ENCODE measurements at regions not wholly inside any gene's neighbourhood (a gene's known extent, or its start where the extent isn't known, plus 50 kb on each side); places are given as distances from the start of the nearest gene placed in this dataset.

DNA sequence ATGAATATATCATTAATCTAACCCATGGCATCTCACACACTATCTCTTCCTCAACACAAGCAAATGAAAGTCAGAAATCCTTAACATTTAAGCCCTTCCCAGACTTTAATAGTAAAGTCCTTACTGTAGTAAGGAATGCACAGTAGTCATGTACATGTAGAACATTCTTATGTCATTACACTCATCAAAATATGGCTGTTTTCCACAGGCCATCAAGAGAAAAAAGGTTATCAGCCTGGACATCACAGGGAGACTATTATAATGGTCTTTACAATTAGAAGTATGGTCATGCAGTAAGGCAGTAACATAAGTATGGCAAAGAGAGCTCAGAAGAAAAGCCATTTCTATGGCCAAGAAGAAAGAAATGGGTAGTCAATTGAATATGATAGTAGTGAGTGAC is 121.2 kb downstream of the SLC6A15 start (continued):
- TF ChIP-seq, protein P1, sequence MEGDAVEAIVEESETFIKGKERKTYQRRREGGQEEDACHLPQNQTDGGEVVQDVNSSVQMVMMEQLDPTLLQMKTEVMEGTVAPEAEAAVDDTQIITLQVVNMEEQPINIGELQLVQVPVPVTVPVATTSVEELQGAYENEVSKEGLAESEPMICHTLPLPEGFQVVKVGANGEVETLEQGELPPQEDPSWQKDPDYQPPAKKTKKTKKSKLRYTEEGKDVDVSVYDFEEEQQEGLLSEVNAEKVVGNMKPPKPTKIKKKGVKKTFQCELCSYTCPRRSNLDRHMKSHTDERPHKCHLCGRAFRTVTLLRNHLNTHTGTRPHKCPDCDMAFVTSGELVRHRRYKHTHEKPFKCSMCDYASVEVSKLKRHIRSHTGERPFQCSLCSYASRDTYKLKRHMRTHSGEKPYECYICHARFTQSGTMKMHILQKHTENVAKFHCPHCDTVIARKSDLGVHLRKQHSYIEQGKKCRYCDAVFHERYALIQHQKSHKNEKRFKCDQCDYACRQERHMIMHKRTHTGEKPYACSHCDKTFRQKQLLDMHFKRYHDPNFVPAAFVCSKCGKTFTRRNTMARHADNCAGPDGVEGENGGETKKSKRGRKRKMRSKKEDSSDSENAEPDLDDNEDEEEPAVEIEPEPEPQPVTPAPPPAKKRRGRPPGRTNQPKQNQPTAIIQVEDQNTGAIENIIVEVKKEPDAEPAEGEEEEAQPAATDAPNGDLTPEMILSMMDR (IDR thresholded peaks at IDR 0.05; ENCODE audit: low read depth, low read length, missing input control), result no peak
- TF ChIP-seq EGR1 (IDR thresholded peaks at IDR 0.05; ENCODE audit: low read depth in 2 of 2), result no peak
- no peak for TF ChIP-seq JUND (IDR thresholded peaks at IDR 0.05)

DNA sequence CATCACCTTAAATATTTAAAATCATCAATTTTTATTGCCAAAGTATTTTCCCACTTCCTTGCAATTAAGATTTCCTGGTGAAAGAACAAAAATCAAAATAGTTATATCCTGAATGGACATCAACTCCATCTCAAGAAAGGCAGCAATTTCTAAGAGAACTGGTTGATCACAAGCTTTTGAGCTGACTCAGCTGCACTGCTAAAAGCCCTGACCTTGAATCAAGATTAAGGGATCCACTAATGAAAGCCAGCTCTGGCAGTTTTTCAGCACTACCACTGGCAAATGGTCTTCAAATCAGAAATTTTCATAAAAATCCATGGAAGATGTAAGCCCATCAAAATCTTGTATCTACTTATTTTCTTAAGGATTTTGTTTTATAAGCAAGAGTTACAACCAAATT is 123.4 kb downstream of the SLC6A15 start:
- H3K4me1 ChIP-seq (ENCODE audit: control insufficient read depth in 4 of 4, insufficient read depth in 4 of 4, low read length in 3 of 4), result no peaks in the 10 kb centered on the region
- H3K27ac ChIP-seq (ENCODE audit: low read depth in 1 of 2, low read length in 2 of 2), result no peak overlapping the region
- H3K9ac ChIP-seq (ENCODE audit: low read depth in 1 of 2, low read length in 2 of 2), result no peak overlapping the region
- H3K4me3 ChIP-seq (ENCODE audit: low read depth in 1 of 3, low read length in 3 of 3), result no peak overlapping the region
- no peaks in the 10 kb centered on the region for H3K9me3 ChIP-seq (ENCODE audit: control insufficient read depth in 4 of 4, low read length in 3 of 4)
- no peak for DNase-seq (ENCODE audit: low spot score)
- no peaks in the 10 kb centered on the region for H3K27me3 ChIP-seq (ENCODE audit: control insufficient read depth in 4 of 4, insufficient read depth in 4 of 4, low read length in 3 of 4)
- TF ChIP-seq, protein P2, sequence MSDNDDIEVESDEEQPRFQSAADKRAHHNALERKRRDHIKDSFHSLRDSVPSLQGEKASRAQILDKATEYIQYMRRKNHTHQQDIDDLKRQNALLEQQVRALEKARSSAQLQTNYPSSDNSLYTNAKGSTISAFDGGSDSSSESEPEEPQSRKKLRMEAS (IDR thresholded peaks at IDR 0.05), result no peak
- TF ChIP-seq NR2F2 (IDR thresholded peaks at IDR 0.05) (no peak), RAD21 (IDR thresholded peaks at IDR 0.05) (no peak), HNF4G (IDR thresholded peaks at IDR 0.05) (no peak), FOXA2 (IDR thresholded peaks at IDR 0.05) (no peak), HNF4A (conservative IDR thresholded peaks at IDR 0.05) (no peak), JUND (IDR thresholded peaks at IDR 0.05) (no peak), YY1 (IDR thresholded peaks at IDR 0.05) (no peak), RXRA (IDR thresholded peaks at IDR 0.05) (no peak), SP1 (IDR thresholded peaks at IDR 0.05) (no peak), TAF1 (conservative IDR thresholded peaks at IDR 0.05) (no peak), EGR1 (IDR thresholded peaks at IDR 0.05; ENCODE audit: low read depth in 2 of 2) (no peak)
- TF ChIP-seq, protein P3, sequence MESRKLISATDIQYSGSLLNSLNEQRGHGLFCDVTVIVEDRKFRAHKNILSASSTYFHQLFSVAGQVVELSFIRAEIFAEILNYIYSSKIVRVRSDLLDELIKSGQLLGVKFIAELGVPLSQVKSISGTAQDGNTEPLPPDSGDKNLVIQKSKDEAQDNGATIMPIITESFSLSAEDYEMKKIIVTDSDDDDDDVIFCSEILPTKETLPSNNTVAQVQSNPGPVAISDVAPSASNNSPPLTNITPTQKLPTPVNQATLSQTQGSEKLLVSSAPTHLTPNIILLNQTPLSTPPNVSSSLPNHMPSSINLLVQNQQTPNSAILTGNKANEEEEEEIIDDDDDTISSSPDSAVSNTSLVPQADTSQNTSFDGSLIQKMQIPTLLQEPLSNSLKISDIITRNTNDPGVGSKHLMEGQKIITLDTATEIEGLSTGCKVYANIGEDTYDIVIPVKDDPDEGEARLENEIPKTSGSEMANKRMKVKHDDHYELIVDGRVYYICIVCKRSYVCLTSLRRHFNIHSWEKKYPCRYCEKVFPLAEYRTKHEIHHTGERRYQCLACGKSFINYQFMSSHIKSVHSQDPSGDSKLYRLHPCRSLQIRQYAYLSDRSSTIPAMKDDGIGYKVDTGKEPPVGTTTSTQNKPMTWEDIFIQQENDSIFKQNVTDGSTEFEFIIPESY (IDR thresholded peaks at IDR 0.05), result no peak
- TF ChIP-seq, protein P4, sequence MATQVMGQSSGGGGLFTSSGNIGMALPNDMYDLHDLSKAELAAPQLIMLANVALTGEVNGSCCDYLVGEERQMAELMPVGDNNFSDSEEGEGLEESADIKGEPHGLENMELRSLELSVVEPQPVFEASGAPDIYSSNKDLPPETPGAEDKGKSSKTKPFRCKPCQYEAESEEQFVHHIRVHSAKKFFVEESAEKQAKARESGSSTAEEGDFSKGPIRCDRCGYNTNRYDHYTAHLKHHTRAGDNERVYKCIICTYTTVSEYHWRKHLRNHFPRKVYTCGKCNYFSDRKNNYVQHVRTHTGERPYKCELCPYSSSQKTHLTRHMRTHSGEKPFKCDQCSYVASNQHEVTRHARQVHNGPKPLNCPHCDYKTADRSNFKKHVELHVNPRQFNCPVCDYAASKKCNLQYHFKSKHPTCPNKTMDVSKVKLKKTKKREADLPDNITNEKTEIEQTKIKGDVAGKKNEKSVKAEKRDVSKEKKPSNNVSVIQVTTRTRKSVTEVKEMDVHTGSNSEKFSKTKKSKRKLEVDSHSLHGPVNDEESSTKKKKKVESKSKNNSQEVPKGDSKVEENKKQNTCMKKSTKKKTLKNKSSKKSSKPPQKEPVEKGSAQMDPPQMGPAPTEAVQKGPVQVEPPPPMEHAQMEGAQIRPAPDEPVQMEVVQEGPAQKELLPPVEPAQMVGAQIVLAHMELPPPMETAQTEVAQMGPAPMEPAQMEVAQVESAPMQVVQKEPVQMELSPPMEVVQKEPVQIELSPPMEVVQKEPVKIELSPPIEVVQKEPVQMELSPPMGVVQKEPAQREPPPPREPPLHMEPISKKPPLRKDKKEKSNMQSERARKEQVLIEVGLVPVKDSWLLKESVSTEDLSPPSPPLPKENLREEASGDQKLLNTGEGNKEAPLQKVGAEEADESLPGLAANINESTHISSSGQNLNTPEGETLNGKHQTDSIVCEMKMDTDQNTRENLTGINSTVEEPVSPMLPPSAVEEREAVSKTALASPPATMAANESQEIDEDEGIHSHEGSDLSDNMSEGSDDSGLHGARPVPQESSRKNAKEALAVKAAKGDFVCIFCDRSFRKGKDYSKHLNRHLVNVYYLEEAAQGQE (IDR thresholded peaks at IDR 0.05), result no peak
- TF ChIP-seq, protein P1 (IDR thresholded peaks at IDR 0.05; ENCODE audit: low read depth, low read length, missing input control), result no peak
- no peaks in the 10 kb centered on the region for H3K36me3 ChIP-seq (ENCODE audit: control insufficient read depth in 4 of 4, insufficient read depth in 3 of 4, low read depth in 1 of 4, low read length in 3 of 4)
